Spleen (tissue), 7 donors: ENCODE measurements at regions not wholly inside any gene's neighbourhood (a gene's known extent, or its start where the extent isn't known, plus 50 kb on each side); places are given as distances from the start of the nearest gene placed in this dataset.

Source experiments
- POLR2A ChIP-seq, 3 donors: fragments of 450-650 bp; IDR thresholded peaks; one replicate each; pipeline ENCODE4 v1.5.1; 2017; ENCODE audit warnings: antibody characterized with exemption in 3 of 3, mild to moderate bottlenecking in 1 of 3
- TF ChIP-seq, protein P1 (sequence below), 11 experiments: fragments of 200-600 bp in 7 of 11; fragments of 450-650 bp in 4 of 11; sonication (generic) in 4 of 11; IDR thresholded peaks in 8 of 11; conservative IDR thresholded peaks in 3 of 11; 1 replicate in 7 of 11; 2 replicates in 4 of 11; pipeline versions ENCODE4 v1.4.0 to v1.8.0; 2016 to 2021; ENCODE audit warnings: antibody characterized with exemption in 11 of 11, inconsistent platforms in 4 of 11, mild to moderate bottlenecking in 1 of 11
- donor health status: DM: no; HTN: no; CAD: no; lungs with moderate emphysema.
- donor health status: DM: no; HTN: no; CAD: no.
- donor health status: DM: no; HTN: no; CAD: no.

DNA sequence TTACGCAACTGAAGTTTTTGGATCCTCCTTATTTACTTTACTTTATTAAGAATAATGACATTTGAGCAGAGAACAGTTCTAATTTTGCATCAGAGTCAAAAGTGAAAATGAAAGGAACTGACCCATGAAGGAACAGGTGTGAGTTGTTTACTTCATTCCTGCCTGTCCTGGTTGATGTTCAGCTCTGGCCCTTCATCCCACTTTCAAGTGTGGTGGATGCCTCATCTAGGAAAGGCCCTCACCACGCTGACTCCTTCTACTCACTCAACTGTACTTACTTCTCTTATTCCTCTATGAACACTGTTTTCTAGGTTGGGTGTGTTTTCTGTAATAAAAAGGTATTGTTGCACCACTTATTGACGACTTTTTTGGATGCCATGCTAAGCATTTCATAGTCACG is 61.8 kb upstream of the PLEKHG4B start:
- TF ChIP-seq, protein P1, sequence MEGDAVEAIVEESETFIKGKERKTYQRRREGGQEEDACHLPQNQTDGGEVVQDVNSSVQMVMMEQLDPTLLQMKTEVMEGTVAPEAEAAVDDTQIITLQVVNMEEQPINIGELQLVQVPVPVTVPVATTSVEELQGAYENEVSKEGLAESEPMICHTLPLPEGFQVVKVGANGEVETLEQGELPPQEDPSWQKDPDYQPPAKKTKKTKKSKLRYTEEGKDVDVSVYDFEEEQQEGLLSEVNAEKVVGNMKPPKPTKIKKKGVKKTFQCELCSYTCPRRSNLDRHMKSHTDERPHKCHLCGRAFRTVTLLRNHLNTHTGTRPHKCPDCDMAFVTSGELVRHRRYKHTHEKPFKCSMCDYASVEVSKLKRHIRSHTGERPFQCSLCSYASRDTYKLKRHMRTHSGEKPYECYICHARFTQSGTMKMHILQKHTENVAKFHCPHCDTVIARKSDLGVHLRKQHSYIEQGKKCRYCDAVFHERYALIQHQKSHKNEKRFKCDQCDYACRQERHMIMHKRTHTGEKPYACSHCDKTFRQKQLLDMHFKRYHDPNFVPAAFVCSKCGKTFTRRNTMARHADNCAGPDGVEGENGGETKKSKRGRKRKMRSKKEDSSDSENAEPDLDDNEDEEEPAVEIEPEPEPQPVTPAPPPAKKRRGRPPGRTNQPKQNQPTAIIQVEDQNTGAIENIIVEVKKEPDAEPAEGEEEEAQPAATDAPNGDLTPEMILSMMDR (IDR thresholded peaks at IDR 0.05 in 8 of 11, conservative IDR thresholded peaks at IDR 0.05 in 3 of 11) = no peak
- TF ChIP-seq POLR2A (IDR thresholded peaks at IDR 0.05) = no peak
